HepG2 (cell line): ENCODE measurements at regions not wholly inside any gene's neighbourhood (a gene's known extent, or its start where the extent isn't known, plus 50 kb on each side); places are given as distances from the start of the nearest gene placed in this dataset.

Experiments
- ATAC-seq: fragments of 200-7000 bp; cut with Tn5 transposase; 3 replicates; pipeline ENCODE4 v1.9.1; 2020; ENCODE audit warnings: mild to moderate bottlenecking, moderate library complexity
- BruUV-seq: library from RNA; stranded (reverse); fragments of 400-500 nt; replicated peaks from 2 replicates; lab custom pipeline; 2021; lab: Mats Ljungman, UMichigan
- CTCF ChIA-PET: fragments of 300-600 bp; formaldehyde crosslinking; extraction: SDS; loops from one replicate; lab custom pipeline; 2021; ENCODE audit warnings: low total read pairs, inconsistent platforms, low intra/inter-chr PET ratio; lab: Yijun Ruan, JAX
- POLR2A ChIA-PET: fragments of 350-600 bp; sonication (Branson Sonifier 250); formaldehyde crosslinking; loops from one replicate; lab custom pipeline; 2020; ENCODE audit warnings: antibody characterized with exemption, inconsistent platforms; lab: Yijun Ruan, JAX
- DNase-seq: peaks from one replicate; pipeline ENCODE4 v3.0.0-alpha.2; 2015; ENCODE audit warnings: low spot score
- FAIRE-seq: peaks from 3 replicates; lab custom pipeline; 2011; peaks lifted over from hg19 to GRCh38; lab: Jason Lieb, UNC
- H2AFZ ChIP-seq: one replicate; pipeline ENCODE4 v1.6.1; 2011; ENCODE audit warnings: low read length, inconsistent platforms
- H3K27ac ChIP-seq: fragments of 300-600 bp; 3 replicates; pipeline ENCODE4 v1.8.0; 2011; ENCODE audit warnings: mixed run types, mild to moderate bottlenecking, mixed read lengths, low read length, inconsistent platforms; ENCODE audit not compliant: insufficient read depth; ENCODE audit errors: extremely low read length
- H3K27me3 ChIP-seq, 2 experiments: fragments of 200-600 bp in 1 of 2; 2 replicates in 1 of 2; 3 replicates in 1 of 2; pipeline versions ENCODE4 v1.6.0 to v1.8.0; 2011; ENCODE audit warnings: low read length in 2 of 2, mild to moderate bottlenecking in 2 of 2, moderate library complexity in 2 of 2, inconsistent platforms in 1 of 2; ENCODE audit not compliant: insufficient read depth in 2 of 2, control insufficient read depth in 1 of 2
- H3K36me3 ChIP-seq, 2 experiments: fragments of 200-600 bp in 1 of 2; replicated peaks in 1 of 2; 2 replicates in 1 of 2; 3 replicates in 1 of 2; pipeline versions ENCODE4 v1.5.1 to v1.8.0; 2011; ENCODE audit warnings: low read length in 2 of 2, inconsistent platforms in 1 of 2; ENCODE audit not compliant: insufficient read depth in 2 of 2, control insufficient read depth in 1 of 2
- H3K4me1 ChIP-seq: 2 replicates; pipeline ENCODE4 v1.5.1; 2012; ENCODE audit warnings: low read length, inconsistent platforms; ENCODE audit not compliant: insufficient read depth
- H3K4me2 ChIP-seq: 2 replicates; pipeline ENCODE4 v1.6.0; 2011; ENCODE audit warnings: low read depth, low read length, inconsistent platforms
- H3K4me3 ChIP-seq, 3 experiments: fragments of 200-600 bp in 1 of 3; sonication (generic), shearing (Covaris generic) in 1 of 3; replicated peaks in 1 of 3; 2 replicates each; pipeline ENCODE4 v1.5.1; 2011 to 2016; ENCODE audit warnings: low read length in 3 of 3, inconsistent platforms in 2 of 3, low read depth in 2 of 3, mild to moderate bottlenecking in 2 of 3, control low read depth in 1 of 3, mixed read lengths in 1 of 3; ENCODE audit not compliant: insufficient read depth in 1 of 3
- H3K79me2 ChIP-seq: one replicate; pipeline ENCODE4 v1.6.1; 2011; ENCODE audit warnings: low read length, inconsistent platforms; ENCODE audit not compliant: insufficient read depth
- H3K9ac ChIP-seq: 2 replicates; pipeline ENCODE4 v1.6.0; 2011; ENCODE audit warnings: mild to moderate bottlenecking, low read depth, low read length, inconsistent platforms; ENCODE audit not compliant: insufficient read depth
- H3K9me3 ChIP-seq: 2 replicates; pipeline ENCODE4 v1.5.1; 2012; ENCODE audit warnings: mild to moderate bottlenecking, low read length
- H4K20me1 ChIP-seq: 2 replicates; pipeline ENCODE4 v1.6.0; 2011; ENCODE audit warnings: inconsistent platforms, mild to moderate bottlenecking, low read length, moderate library complexity; ENCODE audit not compliant: insufficient read depth
- CBX1 ChIP-seq: IDR thresholded peaks from one replicate; pipeline ENCODE4 v1.6.1; 2016; ENCODE audit warnings: antibody characterized with exemption, low read depth
- HMG20A ChIP-seq: IDR thresholded peaks from 2 replicates; pipeline ENCODE4 v1.6.1; 2016; ENCODE audit warnings: borderline replicate concordance
- MAZ ChIP-seq, 2 experiments: sonication (generic) in 1 of 2; formaldehyde crosslinking in 1 of 2; IDR thresholded peaks; 2 replicates each; pipeline versions ENCODE4 v1.5.0 to v1.6.1; 2012 to 2020; ENCODE audit warnings: low read depth in 2 of 2, mild to moderate bottlenecking in 2 of 2, borderline replicate concordance in 1 of 2, improper control_type of control experiment in 1 of 2, low read length in 1 of 2, missing genetic modification reagents in 1 of 2, moderate library complexity in 1 of 2
- MLLT10 ChIP-seq: sonication (generic); formaldehyde crosslinking; IDR thresholded peaks from 2 replicates; pipeline ENCODE4 v1.4.0; 2020; ENCODE audit warnings: missing genetic modification reagents
- MTF2 ChIP-seq: sonication (generic); formaldehyde crosslinking; IDR thresholded peaks from 2 replicates; pipeline ENCODE4 v1.5.0; 2020; ENCODE audit warnings: missing genetic modification reagents, borderline replicate concordance
- MYC ChIP-seq: sonication (generic); formaldehyde crosslinking; IDR thresholded peaks from 2 replicates; pipeline ENCODE4 v1.9.0; 2021; ENCODE audit warnings: missing genetic modification reagents, borderline replicate concordance
- NFYB ChIP-seq: sonication (generic); formaldehyde crosslinking; IDR thresholded peaks from 2 replicates; pipeline ENCODE4 v1.4.0; 2020; ENCODE audit warnings: missing genetic modification reagents
- NONO ChIP-seq, 2 experiments: fragments of 450-650 bp in 1 of 2; sonication (generic) in 1 of 2; formaldehyde crosslinking in 1 of 2; IDR thresholded peaks in 1 of 2; conservative IDR thresholded peaks in 1 of 2; 2 replicates each; pipeline versions ENCODE4 v1.6.1 to v1.8.0; 2017 to 2022; ENCODE audit warnings: mild to moderate bottlenecking in 1 of 2, missing genetic modification reagents in 1 of 2, moderate library complexity in 1 of 2
- TBL1XR1 ChIP-seq: fragments of 150-350 bp; IDR thresholded peaks from 2 replicates; pipeline ENCODE4 v1.6.1; 2014; ENCODE audit warnings: borderline replicate concordance, low read length; ENCODE audit not compliant: partially characterized antibody
- ZNF224 ChIP-seq: sonication (generic); formaldehyde crosslinking; IDR thresholded peaks from 2 replicates; pipeline ENCODE4 v1.5.0; 2020; ENCODE audit warnings: mild to moderate bottlenecking, missing genetic modification reagents
- ZNF335 ChIP-seq: sonication (generic); formaldehyde crosslinking; IDR thresholded peaks from 2 replicates; pipeline ENCODE4 v1.4.0; 2020; ENCODE audit warnings: missing genetic modification reagents
- WGBS: methylation state at CpG from one replicate; pipeline ENCODE4 v1.1.6; 2017; ENCODE audit warnings: low lambda C conversion rate; 5-methylcytosine and 5-hydroxymethylcytosine counted together
- in situ Hi-C: cut with HindIII; loops from 2 replicates; pipeline ENCODE4 v1.10.0; 2017; ENCODE audit warnings: low pct_unique_long_range_greater_than_20kb; ENCODE audit not compliant: extremely low pct_ligation_motif_present
- intact Hi-C: fragments of 100-400 bp; cut with micrococcal nuclease; formaldehyde crosslinking; loops from one replicate; pipeline ENCODE4 v1.10.0; 2022; ENCODE audit not compliant: unreplicated experiment
- TF ChIP-seq, protein P1 (sequence below): sonication (generic); formaldehyde crosslinking; IDR thresholded peaks from 2 replicates; pipeline ENCODE4 v1.4.0; 2020; ENCODE audit warnings: missing genetic modification reagents, borderline replicate concordance
- TF ChIP-seq, protein P2 (sequence below): IDR thresholded peaks from 2 replicates; pipeline ENCODE4 v1.6.1; 2018; ENCODE audit warnings: missing genetic modification reagents, mild to moderate bottlenecking, missing compliant biosample characterization
- TF ChIP-seq, protein P3 (sequence below): IDR thresholded peaks from 2 replicates; pipeline ENCODE4 v1.6.1; 2012; ENCODE audit warnings: inconsistent platforms
- TF ChIP-seq, protein P4 (sequence below): IDR thresholded peaks from 2 replicates; pipeline ENCODE4 v1.6.1; 2016; ENCODE audit warnings: missing compliant biosample characterization, missing genetic modification reagents, borderline replicate concordance
- TF ChIP-seq, protein P5 (sequence below): sonication (generic); formaldehyde crosslinking; IDR thresholded peaks from 2 replicates; pipeline ENCODE4 v1.9.0; 2021; ENCODE audit warnings: missing genetic modification reagents, borderline replicate concordance

DNA sequence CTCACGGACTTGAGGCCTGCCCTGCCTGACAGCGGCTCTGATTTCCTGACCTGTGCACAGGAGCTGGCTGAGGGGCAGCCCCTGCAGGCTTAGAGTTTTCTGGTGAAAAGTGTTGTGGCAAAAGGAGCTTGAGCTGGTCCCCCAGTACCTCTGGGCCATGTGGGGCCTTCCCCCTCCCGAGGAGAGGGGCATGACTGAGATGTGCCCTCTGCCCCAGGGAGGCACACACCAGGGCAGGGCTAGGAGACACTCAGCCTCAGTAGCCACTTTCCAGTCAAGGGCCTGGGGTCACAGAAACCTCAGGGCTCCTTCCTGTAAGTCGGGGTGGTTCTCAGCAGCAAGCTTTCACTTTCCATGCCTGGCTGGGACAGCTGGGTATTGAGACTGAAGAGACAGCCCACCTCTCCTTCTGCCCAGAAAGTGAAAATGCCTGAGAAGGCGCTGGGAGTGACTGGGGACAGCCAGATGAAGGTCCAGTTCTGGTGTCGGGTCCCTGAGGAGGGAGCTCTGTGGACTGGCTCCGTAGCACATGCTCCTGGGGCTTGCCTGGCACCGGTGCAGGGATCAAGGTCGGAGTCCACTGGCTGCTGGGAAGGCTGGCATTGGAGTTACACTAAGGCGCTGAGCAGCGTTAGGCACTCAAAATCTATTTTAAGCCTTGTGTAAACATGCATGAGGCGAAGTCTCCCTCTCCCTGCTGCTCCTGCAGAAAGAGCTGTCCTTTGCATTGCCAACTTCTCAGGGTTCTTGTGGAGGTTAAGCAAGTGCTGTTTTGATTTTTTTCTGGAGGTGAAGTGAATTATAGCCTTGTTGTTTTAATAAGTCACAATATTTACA is 394.9 kb downstream of the GADD45G start:
- ChIA-PET POLR2A (no interaction called here), CTCF (no interaction called here)
- H3K79me2 ChIP-seq: no peaks in the 10 kb centered on the region
- in situ Hi-C loops: no loop called here
- intact Hi-C loops: no loop called here
- peak overlapping the region; percentile 12 for H3K27ac ChIP-seq
- H3K4me1 ChIP-seq: peaks cover 48% of the 10 kb centered on the region
- BruUV-seq: no TSS peak
- H3K9me3 ChIP-seq: no peaks in the 10 kb centered on the region
- DNase-seq (peak; percentile 55), FAIRE-seq (peak; percentile 46), ATAC-seq (peak; percentile 66)
- peak overlapping the region in 1 of 3 experiments; percentile 55; a peak in 2 of 6 replicates for H3K4me3 ChIP-seq
- peak overlapping the region; percentile 73 for H3K4me2 ChIP-seq
- no peak overlapping the region for H2AFZ ChIP-seq
- no peak overlapping the region for H3K9ac ChIP-seq
- H3K36me3 ChIP-seq: no peaks in the 10 kb centered on the region
- WGBS: 0% methylated on average over 3 of the region's 12 CpGs
- H4K20me1 ChIP-seq: no peaks in the 10 kb centered on the region
- H3K27me3 ChIP-seq: peaks cover 0 to 7% of the 10 kb centered on the region in 2 experiments; a peak in 1 of 5 replicates
- TF ChIP-seq MAZ (IDR thresholded peaks at IDR 0.05; ENCODE audit: borderline replicate concordance, low read depth, low read length) (no peak), MAZ (CRISPR knock-in tag; IDR thresholded peaks at IDR 0.05; ENCODE audit: low read depth) (no peak), MLLT10 (CRISPR knock-in tag) (no peak), HMG20A (peak; percentile 41), CBX1 (no peak), TBL1XR1 (no peak), MYC (CRISPR knock-in tag) (peak; percentile 73; the same call in 1 of the 2 replicates), MTF2 (no peak), ZNF335 (CRISPR knock-in tag) (peak; percentile 70; the same call in 1 of the 2 replicates), NFYB (CRISPR knock-in tag) (no peak), NONO (IDR thresholded peaks at IDR 0.05) (no peak), NONO (CRISPR knock-in tag; conservative IDR thresholded peaks at IDR 0.05) (no peak), ZNF224 (CRISPR knock-in tag) (no peak)
- TF ChIP-seq, protein P1, sequence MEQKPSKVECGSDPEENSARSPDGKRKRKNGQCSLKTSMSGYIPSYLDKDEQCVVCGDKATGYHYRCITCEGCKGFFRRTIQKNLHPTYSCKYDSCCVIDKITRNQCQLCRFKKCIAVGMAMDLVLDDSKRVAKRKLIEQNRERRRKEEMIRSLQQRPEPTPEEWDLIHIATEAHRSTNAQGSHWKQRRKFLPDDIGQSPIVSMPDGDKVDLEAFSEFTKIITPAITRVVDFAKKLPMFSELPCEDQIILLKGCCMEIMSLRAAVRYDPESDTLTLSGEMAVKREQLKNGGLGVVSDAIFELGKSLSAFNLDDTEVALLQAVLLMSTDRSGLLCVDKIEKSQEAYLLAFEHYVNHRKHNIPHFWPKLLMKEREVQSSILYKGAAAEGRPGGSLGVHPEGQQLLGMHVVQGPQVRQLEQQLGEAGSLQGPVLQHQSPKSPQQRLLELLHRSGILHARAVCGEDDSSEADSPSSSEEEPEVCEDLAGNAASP (CRISPR knock-in tag): peak; percentile 51; the same call in 1 of the 2 replicates
- TF ChIP-seq, protein P2, sequence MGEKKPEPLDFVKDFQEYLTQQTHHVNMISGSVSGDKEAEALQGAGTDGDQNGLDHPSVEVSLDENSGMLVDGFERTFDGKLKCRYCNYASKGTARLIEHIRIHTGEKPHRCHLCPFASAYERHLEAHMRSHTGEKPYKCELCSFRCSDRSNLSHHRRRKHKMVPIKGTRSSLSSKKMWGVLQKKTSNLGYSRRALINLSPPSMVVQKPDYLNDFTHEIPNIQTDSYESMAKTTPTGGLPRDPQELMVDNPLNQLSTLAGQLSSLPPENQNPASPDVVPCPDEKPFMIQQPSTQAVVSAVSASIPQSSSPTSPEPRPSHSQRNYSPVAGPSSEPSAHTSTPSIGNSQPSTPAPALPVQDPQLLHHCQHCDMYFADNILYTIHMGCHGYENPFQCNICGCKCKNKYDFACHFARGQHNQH: peak; percentile 37; the same call in 1 of the 2 replicates
- TF ChIP-seq, protein P3, sequence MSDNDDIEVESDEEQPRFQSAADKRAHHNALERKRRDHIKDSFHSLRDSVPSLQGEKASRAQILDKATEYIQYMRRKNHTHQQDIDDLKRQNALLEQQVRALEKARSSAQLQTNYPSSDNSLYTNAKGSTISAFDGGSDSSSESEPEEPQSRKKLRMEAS: peak; percentile 85
- TF ChIP-seq, protein P4, sequence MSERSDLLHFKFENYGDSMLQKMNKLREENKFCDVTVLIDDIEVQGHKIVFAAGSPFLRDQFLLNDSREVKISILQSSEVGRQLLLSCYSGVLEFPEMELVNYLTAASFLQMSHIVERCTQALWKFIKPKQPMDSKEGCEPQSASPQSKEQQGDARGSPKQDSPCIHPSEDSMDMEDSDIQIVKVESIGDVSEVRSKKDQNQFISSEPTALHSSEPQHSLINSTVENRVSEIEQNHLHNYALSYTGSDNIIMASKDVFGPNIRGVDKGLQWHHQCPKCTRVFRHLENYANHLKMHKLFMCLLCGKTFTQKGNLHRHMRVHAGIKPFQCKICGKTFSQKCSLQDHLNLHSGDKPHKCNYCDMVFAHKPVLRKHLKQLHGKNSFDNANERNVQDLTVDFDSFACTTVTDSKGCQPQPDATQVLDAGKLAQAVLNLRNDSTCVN: no peak
- TF ChIP-seq, protein P5, sequence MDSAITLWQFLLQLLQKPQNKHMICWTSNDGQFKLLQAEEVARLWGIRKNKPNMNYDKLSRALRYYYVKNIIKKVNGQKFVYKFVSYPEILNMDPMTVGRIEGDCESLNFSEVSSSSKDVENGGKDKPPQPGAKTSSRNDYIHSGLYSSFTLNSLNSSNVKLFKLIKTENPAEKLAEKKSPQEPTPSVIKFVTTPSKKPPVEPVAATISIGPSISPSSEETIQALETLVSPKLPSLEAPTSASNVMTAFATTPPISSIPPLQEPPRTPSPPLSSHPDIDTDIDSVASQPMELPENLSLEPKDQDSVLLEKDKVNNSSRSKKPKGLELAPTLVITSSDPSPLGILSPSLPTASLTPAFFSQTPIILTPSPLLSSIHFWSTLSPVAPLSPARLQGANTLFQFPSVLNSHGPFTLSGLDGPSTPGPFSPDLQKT (CRISPR knock-in tag): no peak
